H7 (cell line): ENCODE measurements at regions not wholly inside any gene's neighbourhood (a gene's known extent, or its start where the extent isn't known, plus 50 kb on each side); places are given as distances from the start of the nearest gene placed in this dataset.
A peak's percentile ranks its signal among the peaks of the same experiment; 100 is the strongest.
"Not testable (repeated sequence)": the region's sequence is repeated elsewhere in the genome, so short reads cannot be mapped to it uniquely, and the experiment has no call there.

Experiments used
- DNase-seq: peaks from one replicate; pipeline ENCODE4 v3.0.0; 2012
- H3K27me3 ChIP-seq: 2 replicates; pipeline ENCODE4 v1.6.0; 2011; ENCODE audit warnings: mild to moderate bottlenecking, low read length; ENCODE audit not compliant: control insufficient read depth, insufficient read depth
- H3K36me3 ChIP-seq: replicated peaks from 2 replicates; pipeline ENCODE4 v1.5.1; 2011; ENCODE audit warnings: low read length; ENCODE audit not compliant: control insufficient read depth, insufficient read depth
- H3K4me3 ChIP-seq: 2 replicates; pipeline ENCODE4 v1.5.1; 2011; ENCODE audit warnings: low read depth, mild to moderate bottlenecking, control low read depth, low read length, moderate library complexity; ENCODE audit not compliant: insufficient read depth

DNA sequence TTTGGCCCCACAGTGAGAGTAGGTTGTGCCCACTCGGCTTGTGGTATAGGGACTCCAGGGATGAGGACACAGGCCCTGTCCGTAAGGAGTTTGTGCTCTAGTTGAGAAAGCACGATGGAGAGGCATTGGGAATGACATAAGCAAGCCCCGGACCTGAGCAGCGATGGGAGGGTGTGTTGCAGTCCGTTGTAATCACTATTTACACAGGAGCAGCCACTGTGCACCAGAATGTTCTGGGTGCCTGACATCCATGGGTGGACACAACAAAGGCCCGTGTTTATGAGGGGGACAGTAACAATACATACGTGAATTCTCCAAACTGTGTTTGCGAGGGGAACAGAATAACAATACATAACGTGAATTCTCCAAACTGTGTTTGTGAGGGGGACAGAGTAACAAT, 86.8 kb downstream of the NPIPB11 start:
- peak; percentile 13 for DNase-seq
- H3K27me3 ChIP-seq = no peaks in the 10 kb centered on the region

DNA sequence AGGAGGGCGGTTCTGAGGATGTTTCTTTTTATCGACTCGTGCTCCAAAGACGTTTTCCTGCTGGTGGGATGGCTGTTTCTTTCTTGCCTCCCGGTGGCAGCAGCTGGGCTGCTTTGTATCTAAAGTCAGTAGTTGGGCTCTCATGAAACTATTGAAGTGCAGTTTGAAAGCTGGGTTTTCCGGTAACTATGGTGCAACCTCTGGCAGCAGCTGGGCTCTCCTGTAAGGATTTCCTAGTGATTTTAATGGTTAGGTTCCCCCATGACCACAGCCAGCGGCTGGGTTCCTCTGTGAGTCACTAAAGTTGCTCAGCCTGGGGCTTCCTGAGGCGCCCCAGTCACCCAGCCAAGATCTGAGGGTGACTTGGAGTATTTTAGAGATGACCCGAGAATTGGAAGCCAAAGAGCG, 87.9 kb downstream of the NPIPB11 start:
- not testable (repeated sequence) for DNase-seq, H3K27me3 ChIP-seq, H3K4me3 ChIP-seq

More for the DNA sequence above, 86.8 kb downstream of the NPIPB11 start:
- Histone ChIP-seq H3K36me3 (no peaks in the 10 kb centered on the region), H3K4me3 (no peak overlapping the region)

DNA sequence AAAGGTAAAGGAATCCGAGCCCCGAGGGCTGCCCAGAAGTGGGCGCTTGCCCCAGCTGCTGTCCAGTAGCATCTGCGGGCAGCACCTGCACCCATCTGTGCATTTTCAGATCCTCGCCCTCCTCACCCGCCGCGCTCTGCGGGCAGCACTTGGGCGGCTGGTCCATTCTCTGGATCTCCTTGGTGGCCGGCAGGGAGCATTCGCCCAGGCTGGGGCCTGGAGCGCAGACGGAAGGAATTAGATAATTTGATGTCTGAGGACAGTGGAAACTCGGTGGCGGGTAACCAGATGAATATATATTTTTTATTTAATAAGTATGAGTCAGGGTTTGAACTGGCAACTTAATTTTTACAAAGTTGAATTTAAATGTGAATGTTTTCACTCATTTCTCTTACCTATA, 88.5 kb downstream of the NPIPB11 start:
- Histone ChIP-seq H3K27me3 (no peaks in the 10 kb centered on the region), H3K36me3 (no peaks in the 10 kb centered on the region), H3K4me3 (no peak overlapping the region)
- DNase-seq = no peak

More for the DNA sequence above, 87.9 kb downstream of the NPIPB11 start:
- not testable (repeated sequence) for H3K36me3 ChIP-seq

DNA sequence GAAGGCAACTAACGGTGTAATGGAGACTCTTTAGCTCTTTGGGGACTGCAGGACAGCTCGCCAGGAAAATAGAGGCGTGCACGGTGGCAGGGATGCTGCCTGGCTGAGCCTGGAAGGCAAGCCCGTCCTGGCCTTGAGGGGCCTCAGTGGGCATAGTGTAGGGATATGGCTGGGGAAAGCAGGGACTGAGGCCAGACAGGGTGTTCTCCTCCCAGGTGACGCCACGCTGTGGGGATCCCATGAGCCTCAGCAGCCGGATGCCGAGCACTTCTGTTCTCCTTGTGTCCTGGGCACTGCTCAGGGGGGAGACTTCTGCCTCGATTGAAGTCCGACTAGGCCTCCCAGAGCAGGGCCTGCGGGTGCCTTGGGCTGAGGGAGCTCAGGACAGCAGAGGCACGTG, 89.2 kb downstream of the NPIPB11 start:
- no peak for DNase-seq
- H3K4me3 ChIP-seq = no peak overlapping the region
- H3K27me3 ChIP-seq = no peaks in the 10 kb centered on the region
- H3K36me3 ChIP-seq = no peaks in the 10 kb centered on the region

DNA sequence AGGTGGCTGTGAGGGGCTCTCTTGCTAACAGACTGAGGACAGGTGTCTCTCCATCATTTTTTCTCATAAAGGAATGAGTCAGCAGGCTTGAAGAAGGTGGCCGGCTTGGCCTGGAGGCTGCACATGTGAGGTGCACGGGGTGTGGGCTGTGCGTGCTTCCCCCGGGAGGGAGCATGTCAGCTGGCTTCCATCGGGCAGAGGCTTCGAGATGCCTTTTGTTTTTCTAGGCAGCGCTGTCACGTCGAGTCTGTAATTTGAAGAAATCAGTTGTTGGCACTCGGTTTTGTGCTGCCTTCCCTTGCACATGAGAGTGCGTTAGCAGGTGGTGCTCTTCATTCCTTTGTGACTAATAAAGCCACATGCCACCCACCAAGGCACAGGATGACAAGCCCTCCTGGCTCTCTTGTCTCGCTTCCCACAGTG, 89.7 kb downstream of the NPIPB11 start:
- Histone ChIP-seq H3K4me3 (no peak overlapping the region), H3K27me3 (no peaks in the 10 kb centered on the region), H3K36me3 (no peaks in the 10 kb centered on the region)
- no peak for DNase-seq

DNA sequence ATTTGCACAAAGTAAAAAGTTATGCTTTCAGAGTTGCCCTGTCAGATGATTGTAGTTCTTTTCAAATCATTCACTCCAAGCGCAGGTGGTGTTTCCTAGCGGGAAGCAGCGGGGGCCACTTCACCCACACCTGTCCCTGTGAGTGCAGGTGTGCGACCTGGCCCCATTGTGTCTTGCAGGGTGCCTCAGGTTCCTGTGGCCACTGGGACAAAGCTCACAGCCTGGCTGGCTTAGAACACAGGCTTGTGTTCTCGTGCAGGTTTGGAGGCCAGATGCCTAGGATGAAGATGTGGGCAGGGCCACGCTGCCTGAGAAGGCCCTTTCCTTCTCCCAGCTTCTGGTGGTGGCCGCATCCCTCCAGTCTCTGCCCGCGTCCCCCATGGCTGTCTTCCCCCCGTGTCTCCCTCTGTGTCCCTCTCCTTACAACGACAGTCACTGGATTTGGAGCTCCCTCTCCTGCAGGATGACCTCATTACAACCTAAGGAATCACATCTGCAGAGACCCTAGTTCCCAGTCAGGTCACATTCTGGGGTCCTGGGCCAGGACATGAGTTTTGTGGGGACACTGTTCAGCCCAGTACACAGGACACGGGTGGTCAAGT, 90.5 kb downstream of the NPIPB11 start:
- Histone ChIP-seq H3K4me3 (no peak overlapping the region), H3K36me3 (no peaks in the 10 kb centered on the region), H3K27me3 (no peaks in the 10 kb centered on the region)
- peak; percentile 74 for DNase-seq

DNA sequence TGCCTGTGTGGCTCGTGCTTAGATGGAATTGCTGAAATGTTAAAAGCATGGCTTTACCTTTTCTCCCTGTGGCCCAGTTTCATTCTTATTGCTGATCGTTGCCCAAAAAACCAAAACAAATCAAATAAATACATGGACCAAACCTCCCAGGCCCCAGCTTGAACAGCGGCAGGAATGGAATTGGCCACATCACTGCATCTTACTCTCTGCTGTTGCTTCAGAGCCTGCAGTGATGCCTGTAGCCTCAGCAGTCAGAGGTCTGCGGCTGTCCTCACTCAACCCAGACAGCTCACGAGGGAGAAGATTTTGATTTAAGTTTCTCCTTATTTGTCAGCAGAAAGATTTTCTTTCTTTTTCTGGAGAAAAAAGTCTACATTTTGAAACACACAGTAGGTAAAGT, 91.5 kb downstream of the NPIPB11 start:
- Histone ChIP-seq H3K27me3 (no peaks in the 10 kb centered on the region), H3K4me3 (no peak overlapping the region), H3K36me3 (no peaks in the 10 kb centered on the region)
- no peak for DNase-seq

DNA sequence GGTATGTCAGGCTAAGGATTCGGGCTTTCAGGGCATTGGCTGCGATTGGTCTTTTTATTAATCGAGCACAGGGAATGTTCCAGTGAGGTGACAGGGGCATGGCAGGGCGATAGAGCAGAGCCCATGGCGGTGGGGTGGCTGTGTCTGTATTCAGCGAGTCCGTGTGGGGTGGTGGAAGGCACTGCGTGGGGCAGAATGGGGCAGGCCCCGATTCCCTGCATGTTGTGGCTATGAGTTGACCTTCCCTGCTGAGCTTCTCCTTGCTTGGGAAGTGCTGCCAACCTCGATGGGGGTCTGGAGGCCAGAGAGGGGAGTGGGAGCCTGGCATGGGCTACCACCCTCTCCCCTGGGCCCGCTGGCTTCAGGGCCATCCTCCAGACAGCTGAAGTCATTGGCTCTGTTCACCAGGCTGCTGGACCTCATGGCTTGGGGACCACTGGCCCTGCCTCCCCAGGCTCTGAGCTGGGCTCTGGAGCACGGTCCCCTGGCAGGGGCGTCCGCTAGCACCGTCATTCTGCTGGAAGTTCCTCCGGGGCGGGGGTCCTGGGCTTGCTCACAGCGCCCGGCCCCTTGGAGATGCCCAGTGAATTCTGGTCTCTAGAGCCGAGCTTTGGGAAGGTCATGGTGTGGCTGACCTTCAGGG, 92.1 kb downstream of the NPIPB11 start:
- Histone ChIP-seq H3K36me3 (no peaks in the 10 kb centered on the region), H3K4me3 (no peak overlapping the region), H3K27me3 (no peaks in the 10 kb centered on the region)
- no peak for DNase-seq

DNA sequence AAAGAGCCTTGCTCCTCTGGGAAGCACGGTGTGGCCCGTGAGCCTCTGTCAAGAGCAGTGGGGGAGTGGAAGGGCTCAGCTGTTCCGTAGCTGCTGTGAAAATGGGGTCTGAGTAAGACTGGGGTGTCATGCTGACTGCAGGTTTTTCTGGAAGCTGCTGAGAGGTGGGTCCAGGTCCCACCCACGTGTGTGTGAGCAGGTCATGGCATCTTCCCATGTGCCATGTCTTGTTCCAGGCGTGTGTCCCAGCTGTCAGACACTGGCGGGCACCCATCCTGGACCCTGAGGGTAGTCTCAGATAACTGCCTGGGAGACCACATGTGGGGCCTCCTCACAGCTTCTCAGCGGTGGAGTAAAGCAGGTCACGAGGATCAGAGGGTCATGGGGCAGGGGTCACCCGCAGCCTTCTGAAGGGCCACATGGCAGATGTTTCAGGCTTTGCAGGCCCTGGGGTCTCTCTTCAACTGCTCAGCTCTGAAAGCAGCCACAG, 92.9 kb downstream of the NPIPB11 start:
- no peaks in the 10 kb centered on the region for H3K27me3 ChIP-seq
- DNase-seq = no peak
- no peak overlapping the region for H3K4me3 ChIP-seq
- H3K36me3 ChIP-seq = no peaks in the 10 kb centered on the region

DNA sequence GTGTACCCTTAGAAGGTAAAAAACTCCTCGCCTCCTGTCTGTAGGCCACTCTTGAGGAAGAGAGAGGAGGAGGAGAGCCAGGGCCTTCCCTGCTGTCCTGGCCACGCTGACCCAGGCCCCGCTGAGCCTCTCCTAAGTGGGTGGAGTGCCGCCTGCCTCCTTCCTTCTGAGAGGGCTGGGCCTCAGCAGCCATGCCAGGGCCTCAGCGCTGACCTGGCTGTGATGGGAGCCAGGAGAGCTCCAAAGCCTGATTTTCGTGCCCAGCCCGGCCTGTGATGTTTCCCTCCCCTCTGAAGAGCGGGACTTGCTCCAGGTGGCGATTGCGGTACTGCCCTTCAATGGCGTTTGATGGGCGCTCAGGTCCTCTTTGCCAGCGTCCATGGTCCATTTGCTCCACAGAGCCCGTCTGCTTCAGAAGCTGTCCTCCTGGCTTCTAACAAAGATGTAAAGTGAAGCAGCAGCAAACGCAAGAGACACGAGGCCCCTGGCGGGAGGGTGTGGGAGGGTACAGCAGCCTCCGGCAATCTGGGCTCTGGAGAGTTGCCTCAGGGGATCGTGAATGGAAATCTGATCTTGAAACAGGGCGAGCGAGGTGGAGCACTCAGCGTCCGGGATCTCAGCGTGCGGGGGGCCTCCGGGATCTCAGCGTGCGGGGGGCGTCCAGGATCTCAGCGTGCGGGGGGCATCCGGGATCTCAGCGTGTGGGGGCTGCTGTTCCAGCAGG, 93.5 kb downstream of the NPIPB11 start:
- Histone ChIP-seq H3K36me3 (no peaks in the 10 kb centered on the region), H3K4me3 (no peak overlapping the region), H3K27me3 (no peaks in the 10 kb centered on the region)
- no peak for DNase-seq

DNA sequence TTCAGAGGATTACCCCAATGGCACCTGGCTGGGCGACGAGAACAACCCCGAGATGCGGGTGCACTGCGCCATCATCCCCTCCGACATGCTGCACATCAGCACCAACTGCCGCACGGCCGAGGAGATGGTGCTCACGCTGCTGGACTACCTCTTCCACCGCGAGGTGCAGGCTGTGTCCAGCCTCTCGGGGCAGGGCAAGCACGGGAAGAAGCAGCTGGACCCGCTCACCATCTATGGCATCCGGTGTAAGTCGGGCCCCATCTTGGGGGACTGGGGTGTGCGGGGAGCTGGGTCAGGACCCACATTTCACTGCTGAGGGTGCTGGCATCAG, 94.2 kb downstream of the NPIPB11 start:
- not testable (repeated sequence) for DNase-seq, H3K27me3 ChIP-seq, H3K4me3 ChIP-seq, H3K36me3 ChIP-seq

DNA sequence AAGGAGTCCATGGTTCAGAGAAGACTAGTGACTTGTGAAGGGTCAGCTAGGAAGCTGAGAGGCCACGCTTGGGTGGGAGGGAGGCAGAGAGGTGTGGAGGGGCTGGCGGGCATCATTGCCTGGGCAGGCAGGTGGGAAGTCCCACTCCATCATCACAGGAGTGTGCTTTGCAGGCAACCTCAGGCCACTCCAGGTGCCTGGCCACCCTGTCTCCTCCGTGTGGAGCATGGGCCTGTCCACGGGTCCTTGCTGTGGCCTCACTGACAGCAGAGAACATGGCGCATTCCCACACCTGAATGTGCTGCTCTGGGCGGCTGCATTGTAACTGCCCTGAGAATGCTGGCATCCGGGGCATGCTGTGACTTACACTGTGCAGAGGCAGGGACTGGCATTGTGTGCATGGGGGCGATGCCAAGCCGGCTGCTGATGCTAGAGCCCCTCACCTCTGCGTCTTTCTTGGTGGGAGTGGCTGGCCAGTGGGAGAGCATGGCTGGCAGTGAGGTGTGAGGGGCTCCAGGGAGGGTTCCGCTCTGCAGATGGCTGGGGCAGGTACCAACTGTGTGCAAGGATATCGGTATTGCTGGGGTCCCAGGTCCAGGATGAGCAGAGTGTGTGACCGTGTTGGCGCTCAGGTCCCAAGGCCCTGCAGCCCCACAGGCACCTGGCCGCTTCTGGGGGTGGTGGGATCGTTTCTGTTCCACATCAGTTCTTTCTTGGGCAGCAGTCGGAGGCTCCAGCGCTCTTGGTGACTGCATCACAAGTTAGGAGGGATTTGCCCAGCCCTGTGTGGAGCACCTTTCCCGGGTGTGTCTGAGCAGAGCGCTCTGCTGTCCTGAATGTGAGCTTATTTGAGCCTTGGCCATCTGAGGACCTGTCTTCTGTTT, 94.8 kb downstream of the NPIPB11 start:
- Histone ChIP-seq H3K36me3 (no peaks in the 10 kb centered on the region), H3K27me3 (no peaks in the 10 kb centered on the region), H3K4me3 (no peak overlapping the region)
- no peak for DNase-seq

DNA sequence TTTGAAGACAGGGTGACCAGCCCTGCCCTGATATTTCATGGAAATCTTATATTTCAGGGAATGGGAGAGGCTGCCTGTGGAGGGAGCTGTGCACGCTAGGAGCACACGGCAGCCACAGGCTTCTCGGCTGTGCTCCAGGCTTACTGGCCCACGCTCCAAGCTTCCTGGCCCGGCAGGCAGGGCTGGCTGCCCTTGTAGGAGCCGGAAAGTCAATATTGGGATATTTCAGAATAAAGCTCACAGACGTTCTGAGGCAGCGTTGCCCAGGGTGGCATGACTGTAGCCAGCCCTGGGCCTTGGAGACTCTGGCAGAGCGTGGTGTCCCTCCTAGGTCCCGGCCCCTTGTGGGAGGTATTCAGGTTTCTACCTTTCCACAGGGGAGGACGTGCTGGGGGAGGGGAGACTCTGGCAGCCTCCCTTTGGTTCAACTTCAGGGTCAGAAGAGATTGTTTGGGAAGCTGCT, 95.6 kb downstream of the NPIPB11 start:
- no peak for DNase-seq
- no peaks in the 10 kb centered on the region for H3K36me3 ChIP-seq
- no peaks in the 10 kb centered on the region for H3K27me3 ChIP-seq
- no peak overlapping the region for H3K4me3 ChIP-seq

DNA sequence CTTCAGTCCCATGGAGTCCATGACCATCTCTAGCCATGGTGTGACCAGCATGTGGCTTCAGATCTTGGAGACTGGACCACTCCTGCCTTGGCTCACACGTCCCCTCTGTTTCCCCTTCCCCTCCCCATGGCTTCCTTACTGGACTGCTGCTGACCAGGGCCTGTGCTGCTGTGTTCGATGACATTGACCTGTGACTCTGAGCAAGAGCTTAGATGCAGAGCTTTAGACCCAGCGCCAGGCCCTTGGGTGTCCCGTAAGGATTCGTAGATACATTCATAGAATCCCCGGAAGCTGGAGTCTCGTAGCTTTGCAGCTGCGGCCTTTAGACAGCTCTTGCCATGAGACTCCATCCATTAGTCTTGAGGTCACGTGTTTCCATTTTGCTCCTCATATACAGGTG, 96.3 kb downstream of the NPIPB11 start:
- DNase-seq, H3K27me3 ChIP-seq, H3K4me3 ChIP-seq, H3K36me3 ChIP-seq: not testable (repeated sequence)
